ENCODE measurements at regions not wholly inside any gene's neighbourhood (a gene's known extent, or its start where the extent isn't known, plus 50 kb on each side); places are given as distances from the start of the nearest gene placed in this dataset.

DNA sequence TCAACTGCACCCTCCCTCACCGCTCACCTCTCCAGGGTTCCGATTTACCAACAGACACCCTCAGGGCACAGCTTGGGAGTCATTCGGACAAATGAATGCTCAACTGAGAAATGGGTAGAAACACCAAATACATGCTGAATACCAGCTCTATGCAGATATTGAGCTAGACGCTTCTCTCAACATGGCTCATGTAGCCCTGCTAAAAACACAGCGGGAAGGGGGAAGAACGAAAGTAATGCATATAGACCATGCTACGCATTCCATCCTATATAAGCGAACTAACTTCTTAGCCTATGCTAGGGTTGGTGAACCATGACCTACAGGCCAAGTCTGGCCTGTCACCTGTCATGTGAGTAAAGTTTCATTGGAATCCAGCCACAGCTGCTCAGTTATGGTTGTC is 304.0 kb downstream of the UQCRFS1 start:
- dilution Hi-C loops (cut with MboI; ENCODE audit: extremely low pct_ligation_motif_present, low sequenced_read_pairs): no loop called here
- BruUV-seq (replicated peaks): no TSS peak

More for the DNA sequence above, 304.0 kb downstream of the UQCRFS1 start:
- Histone ChIP-seq H2AFZ (ENCODE audit: low read depth, low read length) (no peak overlapping the region), H3K4me1 (ENCODE audit: control insufficient read depth, extremely low read depth, insufficient read depth, low read length) (no peaks in the 10 kb centered on the region), H3K9me1 (replicated peaks; ENCODE audit: control insufficient read depth, extremely low read depth, insufficient read depth, low read length) (no peaks in the 10 kb centered on the region), H3K4me2 (ENCODE audit: insufficient read depth, low read length) (no peak overlapping the region), H3K9ac (replicated peaks; ENCODE audit: extremely low read depth, insufficient read depth, low read length) (no peak overlapping the region), H3K4me3 (replicated peaks in 1 of 3; ENCODE audit: insufficient read depth in 1 of 3, low read depth in 1 of 3, low read length in 3 of 3) (no peak overlapping the region), H3K36me3 (ENCODE audit: control insufficient read depth in 2 of 2, extremely low read depth in 1 of 2, insufficient read depth in 2 of 2, low read length in 2 of 2) (no peaks in the 10 kb centered on the region), H4K20me1 (replicated peaks; ENCODE audit: control insufficient read depth, extremely low read depth, insufficient read depth, low read length) (no peaks in the 10 kb centered on the region), H3K27ac (ENCODE audit: insufficient read depth, low read depth, low read length) (no peak overlapping the region), H3K27me3 (ENCODE audit: control insufficient read depth in 2 of 2, insufficient read depth in 2 of 2, low read length in 2 of 2) (no peaks in the 10 kb centered on the region), H3K9me3 (replicated peaks; ENCODE audit: control insufficient read depth, insufficient read depth, low read length) (peaks cover 3% of the 10 kb centered on the region), H3K79me2 (ENCODE audit: control insufficient read depth, insufficient read depth, low read length) (no peaks in the 10 kb centered on the region)
- ChIA-PET POLR2A (no interaction called here), CTCF (no interaction called here)
- TF ChIP-seq POLR2AphosphoS5 (IDR thresholded peaks at IDR 0.05; ENCODE audit: insufficient read depth, low read depth, low read length) (no peak), EZH2 (IDR thresholded peaks at IDR 0.05; ENCODE audit: borderline replicate concordance, low read depth, low read length, severe bottlenecking) (no peak), JUN (IDR thresholded peaks at IDR 0.05; ENCODE audit: borderline replicate concordance, insufficient read depth, insufficient read length, low read depth) (no peak), POLR2A (IDR thresholded peaks at IDR 0.05; ENCODE audit: low read depth, low read length) (no peak), FOS (IDR thresholded peaks at IDR 0.05; ENCODE audit: borderline replicate concordance, insufficient read depth, low read length) (no peak), MYC (IDR thresholded peaks at IDR 0.05; ENCODE audit: low read depth, low read length) (no peak), GATA2 (IDR thresholded peaks at IDR 0.05; ENCODE audit: insufficient read depth, insufficient read length, low read depth, low read length) (no peak)
- TF ChIP-seq, protein P1, sequence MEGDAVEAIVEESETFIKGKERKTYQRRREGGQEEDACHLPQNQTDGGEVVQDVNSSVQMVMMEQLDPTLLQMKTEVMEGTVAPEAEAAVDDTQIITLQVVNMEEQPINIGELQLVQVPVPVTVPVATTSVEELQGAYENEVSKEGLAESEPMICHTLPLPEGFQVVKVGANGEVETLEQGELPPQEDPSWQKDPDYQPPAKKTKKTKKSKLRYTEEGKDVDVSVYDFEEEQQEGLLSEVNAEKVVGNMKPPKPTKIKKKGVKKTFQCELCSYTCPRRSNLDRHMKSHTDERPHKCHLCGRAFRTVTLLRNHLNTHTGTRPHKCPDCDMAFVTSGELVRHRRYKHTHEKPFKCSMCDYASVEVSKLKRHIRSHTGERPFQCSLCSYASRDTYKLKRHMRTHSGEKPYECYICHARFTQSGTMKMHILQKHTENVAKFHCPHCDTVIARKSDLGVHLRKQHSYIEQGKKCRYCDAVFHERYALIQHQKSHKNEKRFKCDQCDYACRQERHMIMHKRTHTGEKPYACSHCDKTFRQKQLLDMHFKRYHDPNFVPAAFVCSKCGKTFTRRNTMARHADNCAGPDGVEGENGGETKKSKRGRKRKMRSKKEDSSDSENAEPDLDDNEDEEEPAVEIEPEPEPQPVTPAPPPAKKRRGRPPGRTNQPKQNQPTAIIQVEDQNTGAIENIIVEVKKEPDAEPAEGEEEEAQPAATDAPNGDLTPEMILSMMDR (IDR thresholded peaks at IDR 0.05; ENCODE audit: extremely low read depth in 1 of 2, insufficient read depth in 1 of 2, low read depth in 1 of 2, low read length in 2 of 2): no peak
- TF ChIP-seq, protein P2, sequence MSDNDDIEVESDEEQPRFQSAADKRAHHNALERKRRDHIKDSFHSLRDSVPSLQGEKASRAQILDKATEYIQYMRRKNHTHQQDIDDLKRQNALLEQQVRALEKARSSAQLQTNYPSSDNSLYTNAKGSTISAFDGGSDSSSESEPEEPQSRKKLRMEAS (IDR thresholded peaks at IDR 0.05; ENCODE audit: insufficient read depth, insufficient read length): no peak
- DNase-seq (ENCODE audit: low read depth, low spot score) (no peak), FAIRE-seq (no peak)
- intact Hi-C loops (cut with micrococcal nuclease): no loop called here

All from endothelial cell of umbilical vein (primary cell).